HG03469 (cell line): ENCODE measurements at regions not wholly inside any gene's neighbourhood (a gene's known extent, or its start where the extent isn't known, plus 50 kb on each side); places are given as distances from the start of the nearest gene placed in this dataset.

Experiments
- ATAC-seq: cut with Tn5 transposase; IDR thresholded peaks from one replicate; pipeline ENCODE4 v1.9.1; 2021; ENCODE audit warnings: mild to moderate bottlenecking, moderate library complexity, moderate number of reproducible peaks; ENCODE audit not compliant: unreplicated experiment

- no peak for ATAC-seq
Measured at GRCh38 chr12:91239481-91239880, 56.9 kb upstream of the DCN start.
